Liver (tissue), 3 donors: ENCODE measurements at regions not wholly inside any gene's neighbourhood (a gene's known extent, or its start where the extent isn't known, plus 50 kb on each side); places are given as distances from the start of the nearest gene placed in this dataset.

Experiments used
- CTCF ChIP-seq: fragments of 150-350 bp; IDR thresholded peaks from 2 replicates; pipeline ENCODE4 v1.5.1; 2017; ENCODE audit warnings: improper control_type of control experiment, low read depth, low read length; ENCODE audit not compliant: missing input control
- RAD21 ChIP-seq, 2 donors: IDR thresholded peaks; 2 replicates each; pipeline ENCODE4 v1.6.1; 2016; ENCODE audit warnings: antibody characterized with exemption in 2 of 2, mild to moderate bottlenecking in 2 of 2
- donor health status: healthy.
- donor health status: healthy.

GRCh38 chrX:149322316-149322715 lies 182.8 kb downstream of the IDS start:
- TF ChIP-seq RAD21 (IDR thresholded peaks at IDR 0.05) (no peak), CTCF (no peak)
